ENCODE measurements at regions not wholly inside any gene's neighbourhood (a gene's known extent, or its start where the extent isn't known, plus 50 kb on each side); places are given as distances from the start of the nearest gene placed in this dataset.

DNA sequence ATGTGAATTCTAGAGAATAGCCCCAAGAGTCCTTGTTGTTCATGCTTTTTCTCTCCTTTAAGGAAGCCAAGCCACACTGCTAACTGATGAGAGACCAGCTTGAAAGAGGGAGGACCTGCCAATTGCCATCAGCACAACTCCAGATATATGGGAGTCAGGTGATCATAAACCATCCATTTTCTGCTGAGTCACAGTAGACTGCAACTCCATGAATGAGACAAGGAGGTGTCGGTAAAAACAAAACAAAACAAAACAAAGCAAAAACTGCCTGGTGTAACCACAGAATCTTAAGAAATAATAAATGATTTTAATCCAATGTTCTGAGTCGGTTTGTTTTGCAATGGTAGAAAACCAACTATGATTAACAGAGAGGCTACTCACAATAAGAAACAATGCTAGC lies 837.3 kb downstream of the PCDH7 start:
- TF ChIP-seq SIN3A (IDR thresholded peaks at IDR 0.05; ENCODE audit: borderline replicate concordance, insufficient read depth, low read depth, low read length) = no peak
- TF ChIP-seq, protein P1, sequence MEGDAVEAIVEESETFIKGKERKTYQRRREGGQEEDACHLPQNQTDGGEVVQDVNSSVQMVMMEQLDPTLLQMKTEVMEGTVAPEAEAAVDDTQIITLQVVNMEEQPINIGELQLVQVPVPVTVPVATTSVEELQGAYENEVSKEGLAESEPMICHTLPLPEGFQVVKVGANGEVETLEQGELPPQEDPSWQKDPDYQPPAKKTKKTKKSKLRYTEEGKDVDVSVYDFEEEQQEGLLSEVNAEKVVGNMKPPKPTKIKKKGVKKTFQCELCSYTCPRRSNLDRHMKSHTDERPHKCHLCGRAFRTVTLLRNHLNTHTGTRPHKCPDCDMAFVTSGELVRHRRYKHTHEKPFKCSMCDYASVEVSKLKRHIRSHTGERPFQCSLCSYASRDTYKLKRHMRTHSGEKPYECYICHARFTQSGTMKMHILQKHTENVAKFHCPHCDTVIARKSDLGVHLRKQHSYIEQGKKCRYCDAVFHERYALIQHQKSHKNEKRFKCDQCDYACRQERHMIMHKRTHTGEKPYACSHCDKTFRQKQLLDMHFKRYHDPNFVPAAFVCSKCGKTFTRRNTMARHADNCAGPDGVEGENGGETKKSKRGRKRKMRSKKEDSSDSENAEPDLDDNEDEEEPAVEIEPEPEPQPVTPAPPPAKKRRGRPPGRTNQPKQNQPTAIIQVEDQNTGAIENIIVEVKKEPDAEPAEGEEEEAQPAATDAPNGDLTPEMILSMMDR (IDR thresholded peaks at IDR 0.05) = no peak
- TF ChIP-seq, protein P2, sequence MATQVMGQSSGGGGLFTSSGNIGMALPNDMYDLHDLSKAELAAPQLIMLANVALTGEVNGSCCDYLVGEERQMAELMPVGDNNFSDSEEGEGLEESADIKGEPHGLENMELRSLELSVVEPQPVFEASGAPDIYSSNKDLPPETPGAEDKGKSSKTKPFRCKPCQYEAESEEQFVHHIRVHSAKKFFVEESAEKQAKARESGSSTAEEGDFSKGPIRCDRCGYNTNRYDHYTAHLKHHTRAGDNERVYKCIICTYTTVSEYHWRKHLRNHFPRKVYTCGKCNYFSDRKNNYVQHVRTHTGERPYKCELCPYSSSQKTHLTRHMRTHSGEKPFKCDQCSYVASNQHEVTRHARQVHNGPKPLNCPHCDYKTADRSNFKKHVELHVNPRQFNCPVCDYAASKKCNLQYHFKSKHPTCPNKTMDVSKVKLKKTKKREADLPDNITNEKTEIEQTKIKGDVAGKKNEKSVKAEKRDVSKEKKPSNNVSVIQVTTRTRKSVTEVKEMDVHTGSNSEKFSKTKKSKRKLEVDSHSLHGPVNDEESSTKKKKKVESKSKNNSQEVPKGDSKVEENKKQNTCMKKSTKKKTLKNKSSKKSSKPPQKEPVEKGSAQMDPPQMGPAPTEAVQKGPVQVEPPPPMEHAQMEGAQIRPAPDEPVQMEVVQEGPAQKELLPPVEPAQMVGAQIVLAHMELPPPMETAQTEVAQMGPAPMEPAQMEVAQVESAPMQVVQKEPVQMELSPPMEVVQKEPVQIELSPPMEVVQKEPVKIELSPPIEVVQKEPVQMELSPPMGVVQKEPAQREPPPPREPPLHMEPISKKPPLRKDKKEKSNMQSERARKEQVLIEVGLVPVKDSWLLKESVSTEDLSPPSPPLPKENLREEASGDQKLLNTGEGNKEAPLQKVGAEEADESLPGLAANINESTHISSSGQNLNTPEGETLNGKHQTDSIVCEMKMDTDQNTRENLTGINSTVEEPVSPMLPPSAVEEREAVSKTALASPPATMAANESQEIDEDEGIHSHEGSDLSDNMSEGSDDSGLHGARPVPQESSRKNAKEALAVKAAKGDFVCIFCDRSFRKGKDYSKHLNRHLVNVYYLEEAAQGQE (IDR thresholded peaks at IDR 0.05; ENCODE audit: insufficient read depth in 1 of 2, low read depth in 2 of 2, low read length in 1 of 2) = no peak
- TF ChIP-seq TCF7L2 (IDR thresholded peaks at IDR 0.05; ENCODE audit: low read depth, low read length) = no peak
- TF ChIP-seq POLR2AphosphoS5 (IDR thresholded peaks at IDR 0.05; ENCODE audit: low read depth, low read length) = no peak
- in situ Hi-C loops (cut with HindIII; ENCODE audit: low pct_unique_long_range_greater_than_20kb, low sequenced_read_pairs) = no loop called here
- Histone ChIP-seq H3K4me1 (ENCODE audit: control insufficient read depth, insufficient read depth, low read length) (no peaks in the 10 kb centered on the region), H3K27ac (ENCODE audit: low read length) (no peak overlapping the region), H3K9me3 (ENCODE audit: control insufficient read depth, insufficient read depth, low read depth, low read length) (no peaks in the 10 kb centered on the region), H3K4me3 (ENCODE audit: low read depth in 2 of 2, low read length in 2 of 2) (no peak overlapping the region), H3K36me3 (ENCODE audit: control insufficient read depth, insufficient read depth, low read length) (no peaks in the 10 kb centered on the region), H3K27me3 (ENCODE audit: control insufficient read depth, insufficient read depth, low read length) (no peaks in the 10 kb centered on the region)
- ATAC-seq (no peak), DNase-seq (ENCODE audit: low read depth, low spot score) (no peak)
- ChIA-PET CTCF (no interaction called here), POLR2A (no interaction called here)
- intact Hi-C loops (cut with micrococcal nuclease; ENCODE audit: unreplicated experiment) = no loop called here
- no TSS peak for BruUV-seq (replicated peaks)

DNA sequence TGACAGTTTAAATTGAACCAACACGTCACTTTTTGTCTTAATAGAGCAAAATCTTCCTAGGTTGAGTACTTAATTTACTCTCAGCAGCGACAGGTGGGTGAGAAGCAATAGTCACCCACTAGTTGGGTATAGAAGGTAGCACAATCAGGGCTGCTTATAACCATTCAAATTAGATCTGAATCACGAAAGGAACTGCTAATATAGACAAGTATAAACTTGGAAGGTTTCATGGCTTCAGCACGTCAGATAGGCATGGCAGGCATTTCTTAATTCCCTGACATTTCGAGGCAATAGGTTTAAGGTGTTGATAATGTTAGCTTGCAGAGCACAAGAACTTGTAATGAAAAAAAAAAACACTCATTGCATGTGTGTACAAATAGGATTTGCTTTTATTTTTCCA lies 853.4 kb downstream of the PCDH7 start:
- no peak for TF ChIP-seq TCF7L2 (IDR thresholded peaks at IDR 0.05; ENCODE audit: low read depth, low read length)
- TF ChIP-seq SIN3A (IDR thresholded peaks at IDR 0.05; ENCODE audit: borderline replicate concordance, insufficient read depth, low read depth, low read length) = no peak
- TF ChIP-seq, protein P1 (IDR thresholded peaks at IDR 0.05) = no peak
- no peak for TF ChIP-seq POLR2AphosphoS5 (IDR thresholded peaks at IDR 0.05; ENCODE audit: low read depth, low read length)
- TF ChIP-seq, protein P2 (IDR thresholded peaks at IDR 0.05; ENCODE audit: insufficient read depth in 1 of 2, low read depth in 2 of 2, low read length in 1 of 2) = no peak
- ChIA-PET CTCF (no interaction called here), POLR2A (no interaction called here)
- intact Hi-C loops (cut with micrococcal nuclease; ENCODE audit: unreplicated experiment) = no loop called here
- BruUV-seq (replicated peaks) = no TSS peak
- Histone ChIP-seq H3K27ac (ENCODE audit: low read length) (no peak overlapping the region), H3K4me3 (ENCODE audit: low read depth in 2 of 2, low read length in 2 of 2) (no peak overlapping the region), H3K27me3 (ENCODE audit: control insufficient read depth, insufficient read depth, low read length) (no peaks in the 10 kb centered on the region), H3K36me3 (ENCODE audit: control insufficient read depth, insufficient read depth, low read length) (no peaks in the 10 kb centered on the region), H3K9me3 (ENCODE audit: control insufficient read depth, insufficient read depth, low read depth, low read length) (no peaks in the 10 kb centered on the region), H3K4me1 (ENCODE audit: control insufficient read depth, insufficient read depth, low read length) (no peaks in the 10 kb centered on the region)
- in situ Hi-C loops (cut with HindIII; ENCODE audit: low pct_unique_long_range_greater_than_20kb, low sequenced_read_pairs) = no loop called here
- DNase-seq (ENCODE audit: low read depth, low spot score) = no peak
- no peak for ATAC-seq

Measured in Panc1 (cell line).